ENCODE measurements at regions not wholly inside any gene's neighbourhood (a gene's known extent, or its start where the extent isn't known, plus 50 kb on each side); places are given as distances from the start of the nearest gene placed in this dataset.
"Not testable (repeated sequence)": the region's sequence is repeated elsewhere in the genome, so short reads cannot be mapped to it uniquely, and the experiment has no call there.

GRCh38 chrX:101749436-101749835 lies 89.8 kb upstream of the ARMCX2 start:
- no peak for DNase-seq
- no peaks in the 10 kb centered on the region for H3K9me3 Mint-ChIP-seq (ENCODE audit: unreplicated experiment)
- H3K27me3 Mint-ChIP-seq (ENCODE audit: unreplicated experiment): no peaks in the 10 kb centered on the region
- H3K4me3 Mint-ChIP-seq (ENCODE audit: unreplicated experiment): no peak overlapping the region
- TF ChIP-seq CTCF (IDR thresholded peaks at IDR 0.05; ENCODE audit: partially characterized antibody, unreplicated experiment): no peak
- no peak overlapping the region for H3K27ac Mint-ChIP-seq (ENCODE audit: unreplicated experiment)
- no peaks in the 10 kb centered on the region for H3K36me3 Mint-ChIP-seq (ENCODE audit: unreplicated experiment)
- no peaks in the 10 kb centered on the region for H3K4me1 Mint-ChIP-seq (ENCODE audit: low read depth, unreplicated experiment)

- H3K27me3 Mint-ChIP-seq (ENCODE audit: unreplicated experiment): no peaks in the 10 kb centered on the region
- no peak overlapping the region for H3K27ac Mint-ChIP-seq (ENCODE audit: unreplicated experiment)
- H3K4me3 Mint-ChIP-seq (ENCODE audit: unreplicated experiment): no peak overlapping the region
- H3K36me3 Mint-ChIP-seq (ENCODE audit: unreplicated experiment): no peaks in the 10 kb centered on the region
- H3K9me3 Mint-ChIP-seq (ENCODE audit: unreplicated experiment): peaks cover 1% of the 10 kb centered on the region
- H3K4me1 Mint-ChIP-seq (ENCODE audit: low read depth, unreplicated experiment): no peaks in the 10 kb centered on the region
- no peak for TF ChIP-seq CTCF (IDR thresholded peaks at IDR 0.05; ENCODE audit: partially characterized antibody, unreplicated experiment)
- no peak for DNase-seq
Observed at GRCh38 chrX:101745046-101745445, 85.4 kb upstream of the ARMCX2 start.

GRCh38 chrX:101744085-101744484 lies 84.4 kb upstream of the ARMCX2 start:
- Mint-ChIP-seq H3K4me1 (ENCODE audit: low read depth, unreplicated experiment) (no peaks in the 10 kb centered on the region), H3K36me3 (ENCODE audit: unreplicated experiment) (no peaks in the 10 kb centered on the region), H3K4me3 (ENCODE audit: unreplicated experiment) (no peak overlapping the region), H3K27ac (ENCODE audit: unreplicated experiment) (no peak overlapping the region), H3K27me3 (ENCODE audit: unreplicated experiment) (no peaks in the 10 kb centered on the region), H3K9me3 (ENCODE audit: unreplicated experiment) (peaks cover 1% of the 10 kb centered on the region)
- TF ChIP-seq CTCF (IDR thresholded peaks at IDR 0.05; ENCODE audit: partially characterized antibody, unreplicated experiment): no peak
- no peak for DNase-seq

- H3K27ac Mint-ChIP-seq (ENCODE audit: unreplicated experiment): no peak overlapping the region
- DNase-seq: no peak
- no peaks in the 10 kb centered on the region for H3K36me3 Mint-ChIP-seq (ENCODE audit: unreplicated experiment)
- no peaks in the 10 kb centered on the region for H3K4me1 Mint-ChIP-seq (ENCODE audit: low read depth, unreplicated experiment)
- no peak for TF ChIP-seq CTCF (IDR thresholded peaks at IDR 0.05; ENCODE audit: partially characterized antibody, unreplicated experiment)
- H3K4me3 Mint-ChIP-seq (ENCODE audit: unreplicated experiment): no peak overlapping the region
- peaks cover 1% of the 10 kb centered on the region for H3K9me3 Mint-ChIP-seq (ENCODE audit: unreplicated experiment)
- H3K27me3 Mint-ChIP-seq (ENCODE audit: unreplicated experiment): no peaks in the 10 kb centered on the region
Observed at GRCh38 chrX:101740642-101741041, 81.0 kb upstream of the ARMCX2 start.

- DNase-seq; H3K9me3 Mint-ChIP-seq (ENCODE audit: unreplicated experiment); H3K4me1 Mint-ChIP-seq (ENCODE audit: low read depth, unreplicated experiment); H3K27ac Mint-ChIP-seq (ENCODE audit: unreplicated experiment); H3K4me3 Mint-ChIP-seq (ENCODE audit: unreplicated experiment); H3K27me3 Mint-ChIP-seq (ENCODE audit: unreplicated experiment); H3K36me3 Mint-ChIP-seq (ENCODE audit: unreplicated experiment): not testable (repeated sequence)
Observed at GRCh38 chrX:101738867-101739266, 79.2 kb upstream of the ARMCX2 start.

GRCh38 chrX:101738411-101738810 lies 78.8 kb upstream of the ARMCX2 start:
- not testable (repeated sequence) for H3K9me3 Mint-ChIP-seq (ENCODE audit: unreplicated experiment); H3K4me1 Mint-ChIP-seq (ENCODE audit: low read depth, unreplicated experiment); H3K27me3 Mint-ChIP-seq (ENCODE audit: unreplicated experiment); H3K36me3 Mint-ChIP-seq (ENCODE audit: unreplicated experiment); H3K27ac Mint-ChIP-seq (ENCODE audit: unreplicated experiment); DNase-seq; H3K4me3 Mint-ChIP-seq (ENCODE audit: unreplicated experiment)

All from glutamatergic neuron (in vitro differentiated cells).